Peyer's patch (tissue), 4 donors: ENCODE measurements at regions not wholly inside any gene's neighbourhood (a gene's known extent, or its start where the extent isn't known, plus 50 kb on each side); places are given as distances from the start of the nearest gene placed in this dataset.

Source experiments
- CTCF ChIP-seq, 6 experiments: fragments of 450-650 bp in 4 of 6; fragments of 200-600 bp in 2 of 6; sonication (generic) in 1 of 6; IDR thresholded peaks; one replicate each; pipeline ENCODE4 v1.5.1; 2017 to 2019; ENCODE audit warnings: antibody characterized with exemption in 6 of 6, mild to moderate bottlenecking in 3 of 6, moderate library complexity in 1 of 6
- POLR2A ChIP-seq, 2 donors: fragments of 450-650 bp; IDR thresholded peaks; one replicate each; pipeline ENCODE4 v1.5.1; 2017; ENCODE audit warnings: antibody characterized with exemption in 2 of 2, mild to moderate bottlenecking in 2 of 2, moderate library complexity in 2 of 2

GRCh38 chr9:104245925-104246324 lies 151.8 kb downstream of the SMC2 start:
- TF ChIP-seq CTCF (IDR thresholded peaks at IDR 0.05) (no peak), POLR2A (IDR thresholded peaks at IDR 0.05) (no peak)
